ENCODE measurements at regions not wholly inside any gene's neighbourhood (a gene's known extent, or its start where the extent isn't known, plus 50 kb on each side); places are given as distances from the start of the nearest gene placed in this dataset.

GRCh38 chr20:10970109-10970508 lies 296.3 kb upstream of the JAG1 start:
- H3K36me3 ChIP-seq, result no peaks in the 10 kb centered on the region
- no peak overlapping the region for H3K4me3 ChIP-seq (ENCODE audit: low read depth in 1 of 2, low read length in 1 of 2)
- no peak for TF ChIP-seq CTCF (IDR thresholded peaks at IDR 0.05)
- H3K4me1 ChIP-seq (ENCODE audit: control insufficient read depth in 1 of 2, insufficient read depth in 1 of 2, low read depth in 1 of 2, low read length in 1 of 2), result no peaks in the 10 kb centered on the region
- no peaks in the 10 kb centered on the region for H3K27me3 ChIP-seq
- no peak overlapping the region for H3K27ac ChIP-seq
- H3K9me3 ChIP-seq, result no peaks in the 10 kb centered on the region

GRCh38 chr20:10971096-10971495 lies 297.3 kb upstream of the JAG1 start:
- no peaks in the 10 kb centered on the region for H3K9me3 ChIP-seq
- no peaks in the 10 kb centered on the region for H3K4me1 ChIP-seq (ENCODE audit: control insufficient read depth in 1 of 2, insufficient read depth in 1 of 2, low read depth in 1 of 2, low read length in 1 of 2)
- H3K27me3 ChIP-seq, result no peaks in the 10 kb centered on the region
- no peaks in the 10 kb centered on the region for H3K36me3 ChIP-seq
- no peak overlapping the region for H3K4me3 ChIP-seq (ENCODE audit: low read depth in 1 of 2, low read length in 1 of 2)
- H3K27ac ChIP-seq, result no peak overlapping the region
- TF ChIP-seq CTCF (IDR thresholded peaks at IDR 0.05), result no peak

GRCh38 chr20:10972219-10972860 lies 298.5 kb upstream of the JAG1 start:
- H3K27ac ChIP-seq, result no peak overlapping the region
- TF ChIP-seq CTCF (IDR thresholded peaks at IDR 0.05), result no peak
- no peaks in the 10 kb centered on the region for H3K9me3 ChIP-seq
- H3K4me3 ChIP-seq (ENCODE audit: low read depth in 1 of 2, low read length in 1 of 2), result no peak overlapping the region
- no peaks in the 10 kb centered on the region for H3K36me3 ChIP-seq
- no peaks in the 10 kb centered on the region for H3K27me3 ChIP-seq
- H3K4me1 ChIP-seq (ENCODE audit: control insufficient read depth in 1 of 2, insufficient read depth in 1 of 2, low read depth in 1 of 2, low read length in 1 of 2), result no peaks in the 10 kb centered on the region

- TF ChIP-seq CTCF (IDR thresholded peaks at IDR 0.05), result no peak
- Histone ChIP-seq H3K4me3 (ENCODE audit: low read depth in 1 of 2, low read length in 1 of 2) (no peak overlapping the region), H3K27ac (no peak overlapping the region), H3K4me1 (ENCODE audit: control insufficient read depth in 1 of 2, insufficient read depth in 1 of 2, low read depth in 1 of 2, low read length in 1 of 2) (no peaks in the 10 kb centered on the region), H3K27me3 (no peaks in the 10 kb centered on the region), H3K9me3 (no peaks in the 10 kb centered on the region), H3K36me3 (no peaks in the 10 kb centered on the region)
Observed at GRCh38 chr20:10976051-10976450, 302.3 kb upstream of the JAG1 start.

GRCh38 chr20:10978019-10978702 lies 304.4 kb upstream of the JAG1 start:
- H3K27ac ChIP-seq, result no peak overlapping the region
- no peaks in the 10 kb centered on the region for H3K9me3 ChIP-seq
- no peaks in the 10 kb centered on the region for H3K4me1 ChIP-seq (ENCODE audit: control insufficient read depth in 1 of 2, insufficient read depth in 1 of 2, low read depth in 1 of 2, low read length in 1 of 2)
- TF ChIP-seq CTCF (IDR thresholded peaks at IDR 0.05), result no peak
- no peaks in the 10 kb centered on the region for H3K36me3 ChIP-seq
- H3K4me3 ChIP-seq (ENCODE audit: low read depth in 1 of 2, low read length in 1 of 2), result no peak overlapping the region
- no peaks in the 10 kb centered on the region for H3K27me3 ChIP-seq
